H1 (cell line): ENCODE measurements at regions not wholly inside any gene's neighbourhood (a gene's known extent, or its start where the extent isn't known, plus 50 kb on each side); places are given as distances from the start of the nearest gene placed in this dataset.
"Not testable (repeated sequence)": the region's sequence is repeated elsewhere in the genome, so short reads cannot be mapped to it uniquely, and the experiment has no call there.

Source experiments
- CBX8 ChIP-seq: fragments of 300-800, 300-1000 bp; sonication (generic); IDR thresholded peaks from 2 replicates; pipeline ENCODE4 v1.7.1; 2016; ENCODE audit warnings: low read depth, low read length, borderline replicate concordance
- CTCF ChIP-seq, 3 experiments: IDR thresholded peaks; 1 replicate in 2 of 3; 2 replicates in 1 of 3; pipeline versions ENCODE4 v1.5.1 to v1.6.1; 2011; ENCODE audit warnings: low read length in 3 of 3, mild to moderate bottlenecking in 3 of 3, inconsistent platforms in 2 of 3, low read depth in 1 of 3, moderate library complexity in 1 of 3; ENCODE audit not compliant: insufficient read depth in 1 of 3; ENCODE audit errors: control extremely low read depth in 1 of 3
- HDAC2 ChIP-seq, 2 experiments: fragments of 300-600 bp in 1 of 2; sonication (generic) in 1 of 2; IDR thresholded peaks; 2 replicates each; pipeline ENCODE4 v1.6.1; 2011 to 2012; ENCODE audit warnings: low read depth in 2 of 2, low read length in 2 of 2, mild to moderate bottlenecking in 2 of 2, moderate library complexity in 2 of 2, borderline replicate concordance in 1 of 2, inconsistent platforms in 1 of 2
- HDAC6 ChIP-seq: IDR thresholded peaks from one replicate; pipeline ENCODE4 v1.7.1; 2012; ENCODE audit warnings: low read depth, mild to moderate bottlenecking, inconsistent platforms, low read length, moderate library complexity
- SIN3A ChIP-seq, 2 experiments: IDR thresholded peaks in 1 of 2; conservative IDR thresholded peaks in 1 of 2; 2 replicates each; pipeline ENCODE4 v1.6.1; 2011 to 2012; ENCODE audit warnings: low read length in 2 of 2, improper control_type of control experiment in 1 of 2, low read depth in 1 of 2, mild to moderate bottlenecking in 1 of 2
- SP2 ChIP-seq: IDR thresholded peaks from 2 replicates; pipeline ENCODE4 v1.6.1; 2012; ENCODE audit warnings: mild to moderate bottlenecking, low read length, inconsistent platforms
- TEAD4 ChIP-seq: IDR thresholded peaks from 2 replicates; pipeline ENCODE4 v1.6.1; 2012; ENCODE audit warnings: low read depth, low read length, inconsistent platforms, mixed read lengths

- not testable (repeated sequence) for TF ChIP-seq CBX8; SIN3A (conservative IDR thresholded peaks at IDR 0.05 in 1 of 2, IDR thresholded peaks at IDR 0.05 in 1 of 2; ENCODE audit: low read depth in 1 of 2, low read length in 2 of 2); SP2; CTCF (IDR thresholded peaks at IDR 0.05; ENCODE audit: control extremely low read depth in 1 of 3, insufficient read depth in 1 of 3, low read depth in 1 of 3, low read length in 3 of 3); HDAC6; HDAC2 (IDR thresholded peaks at IDR 0.05; ENCODE audit: borderline replicate concordance in 1 of 2, low read depth in 2 of 2, low read length in 2 of 2); TEAD4
Observed at GRCh38 chr5:37207-37606, 54.8 kb upstream of the PLEKHG4B start.
